ENCODE measurements at regions not wholly inside any gene's neighbourhood (a gene's known extent, or its start where the extent isn't known, plus 50 kb on each side); places are given as distances from the start of the nearest gene placed in this dataset.

DNA sequence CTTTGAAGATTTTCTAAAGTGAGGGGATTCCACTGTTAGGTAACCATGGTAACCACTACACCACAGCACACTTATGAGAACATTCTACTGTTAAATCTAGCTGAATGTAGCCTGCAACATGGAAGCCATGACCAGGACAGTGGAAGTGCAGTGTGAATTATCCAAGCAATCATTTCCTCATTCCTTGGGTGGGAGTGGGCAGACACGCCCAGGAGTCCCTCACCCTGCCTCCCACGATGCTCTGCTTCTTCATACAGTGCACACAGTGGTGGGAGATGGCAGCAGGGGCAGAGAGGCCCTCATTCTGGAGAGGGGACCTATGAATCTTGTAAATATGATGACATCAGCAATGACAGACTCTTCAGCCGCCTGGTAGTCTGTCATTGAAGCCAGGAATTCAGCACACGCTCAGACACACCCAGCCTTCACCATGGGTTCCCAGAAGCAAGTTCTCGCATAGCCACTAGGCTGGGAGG lies 70.1 kb upstream of the HOXC13 start:
- TF ChIP-seq, protein P1, sequence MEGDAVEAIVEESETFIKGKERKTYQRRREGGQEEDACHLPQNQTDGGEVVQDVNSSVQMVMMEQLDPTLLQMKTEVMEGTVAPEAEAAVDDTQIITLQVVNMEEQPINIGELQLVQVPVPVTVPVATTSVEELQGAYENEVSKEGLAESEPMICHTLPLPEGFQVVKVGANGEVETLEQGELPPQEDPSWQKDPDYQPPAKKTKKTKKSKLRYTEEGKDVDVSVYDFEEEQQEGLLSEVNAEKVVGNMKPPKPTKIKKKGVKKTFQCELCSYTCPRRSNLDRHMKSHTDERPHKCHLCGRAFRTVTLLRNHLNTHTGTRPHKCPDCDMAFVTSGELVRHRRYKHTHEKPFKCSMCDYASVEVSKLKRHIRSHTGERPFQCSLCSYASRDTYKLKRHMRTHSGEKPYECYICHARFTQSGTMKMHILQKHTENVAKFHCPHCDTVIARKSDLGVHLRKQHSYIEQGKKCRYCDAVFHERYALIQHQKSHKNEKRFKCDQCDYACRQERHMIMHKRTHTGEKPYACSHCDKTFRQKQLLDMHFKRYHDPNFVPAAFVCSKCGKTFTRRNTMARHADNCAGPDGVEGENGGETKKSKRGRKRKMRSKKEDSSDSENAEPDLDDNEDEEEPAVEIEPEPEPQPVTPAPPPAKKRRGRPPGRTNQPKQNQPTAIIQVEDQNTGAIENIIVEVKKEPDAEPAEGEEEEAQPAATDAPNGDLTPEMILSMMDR (IDR thresholded peaks at IDR 0.05) = no peak
- TF ChIP-seq POLR2A (IDR thresholded peaks at IDR 0.05; ENCODE audit: low read depth) = no peak
- no peak for TF ChIP-seq POLR2AphosphoS5 (IDR thresholded peaks at IDR 0.05)
- no peak for TF ChIP-seq EP300 (IDR thresholded peaks at IDR 0.05)
- intact Hi-C loops (cut with DNase I) = no loop called here
- WGBS = 76% methylated on average over 5 of the region's 5 CpGs

GRCh38 chr12:53869500-53869899 lies 69.1 kb upstream of the HOXC13 start:
- 97% methylated on average over 1 of the region's 1 CpG for WGBS
- Histone ChIP-seq H3K9me3 (no peaks in the 10 kb centered on the region), H3K27me3 (peaks cover 0 to 38% (median 2%) of the 10 kb centered on the region in 4 donors), H3K36me3 (no peaks in the 10 kb centered on the region), H3K27ac (replicated peaks in 1 of 4) (no peak overlapping the region), H3K4me3 (no peak overlapping the region), H3K4me1 (no peaks in the 10 kb centered on the region)
- intact Hi-C loops (cut with DNase I) = no loop called here
- DNase-seq (ENCODE audit: extremely low spot score) = no peak
- TF ChIP-seq POLR2A (IDR thresholded peaks at IDR 0.05; ENCODE audit: low read depth) = no peak
- TF ChIP-seq EP300 (IDR thresholded peaks at IDR 0.05) = no peak
- TF ChIP-seq, protein P1 (IDR thresholded peaks at IDR 0.05) = no peak
- no peak for TF ChIP-seq POLR2AphosphoS5 (IDR thresholded peaks at IDR 0.05)

More for the DNA sequence above, 70.1 kb upstream of the HOXC13 start:
- H3K27me3 ChIP-seq = peaks cover 0 to 38% (median 2%) of the 10 kb centered on the region in 4 donors
- H3K9me3 ChIP-seq = no peaks in the 10 kb centered on the region
- no peaks in the 10 kb centered on the region for H3K4me1 ChIP-seq
- no peak overlapping the region for H3K4me3 ChIP-seq
- no peak overlapping the region for H3K27ac ChIP-seq (replicated peaks in 1 of 4)
- DNase-seq (ENCODE audit: extremely low spot score) = no peak
- H3K36me3 ChIP-seq = no peaks in the 10 kb centered on the region

DNA sequence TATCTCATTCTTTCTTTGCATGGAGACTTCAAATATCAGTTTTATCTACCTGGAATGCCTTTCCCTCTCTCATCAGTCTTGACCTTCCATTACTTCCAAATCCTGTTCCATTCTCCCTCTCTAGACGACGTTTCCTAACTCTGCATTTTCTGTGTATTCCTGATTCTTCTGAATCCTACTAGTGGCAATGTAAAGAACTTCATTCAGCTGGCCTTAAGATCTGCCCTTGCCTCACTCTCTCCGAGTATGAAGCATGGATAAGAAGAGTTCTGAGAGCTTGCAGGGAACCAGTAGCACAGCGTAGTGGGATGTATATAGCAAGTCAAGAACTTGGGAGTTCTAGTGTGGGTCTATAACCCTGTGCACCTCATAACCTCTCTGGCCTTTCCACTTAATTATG lies 68.5 kb upstream of the HOXC13 start:
- DNase-seq (ENCODE audit: extremely low spot score) = no peak
- no peak overlapping the region for H3K27ac ChIP-seq (replicated peaks in 1 of 4)
- intact Hi-C loops (cut with DNase I) = no loop called here
- H3K36me3 ChIP-seq = no peaks in the 10 kb centered on the region
- no peaks in the 10 kb centered on the region for H3K9me3 ChIP-seq
- peaks cover 0 to 38% (median 2%) of the 10 kb centered on the region in 4 donors for H3K27me3 ChIP-seq
- TF ChIP-seq POLR2A (IDR thresholded peaks at IDR 0.05; ENCODE audit: low read depth) (no peak), POLR2AphosphoS5 (IDR thresholded peaks at IDR 0.05) (no peak), EP300 (IDR thresholded peaks at IDR 0.05) (no peak)
- TF ChIP-seq, protein P1 (IDR thresholded peaks at IDR 0.05) = no peak
- no peaks in the 10 kb centered on the region for H3K4me1 ChIP-seq
- WGBS = 75% methylated on average over 4 of the region's 4 CpGs
- H3K4me3 ChIP-seq = no peak overlapping the region

DNA sequence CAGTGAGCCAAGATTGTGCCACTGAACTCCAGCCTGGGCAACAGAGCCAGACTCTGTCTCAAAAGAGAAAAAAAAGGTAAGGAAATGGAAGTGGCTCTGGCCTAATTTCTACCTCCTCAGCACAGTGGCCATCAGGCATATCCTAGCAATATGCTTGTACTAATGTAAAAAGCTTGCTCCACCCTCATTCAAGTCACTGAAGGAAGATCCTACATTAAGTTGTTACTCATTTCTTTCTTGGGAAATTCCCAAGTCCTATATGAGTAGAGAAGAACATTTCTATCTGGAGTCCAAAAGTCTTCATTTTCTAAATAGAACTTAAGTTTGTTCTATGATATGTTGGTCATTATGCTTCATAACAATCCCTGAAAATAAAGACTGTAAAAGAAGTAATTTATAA lies 67.3 kb upstream of the HOXC13 start:
- peaks cover 0 to 41% (median 2%) of the 10 kb centered on the region in 4 donors for H3K27me3 ChIP-seq

More for the DNA sequence above, 67.3 kb upstream of the HOXC13 start:
- H3K9me3 ChIP-seq = no peaks in the 10 kb centered on the region
- no peak for DNase-seq (ENCODE audit: extremely low spot score)
- H3K4me1 ChIP-seq = no peaks in the 10 kb centered on the region
- H3K27ac ChIP-seq (replicated peaks in 1 of 4) = no peak overlapping the region
- no peak overlapping the region for H3K4me3 ChIP-seq
- no peaks in the 10 kb centered on the region for H3K36me3 ChIP-seq
- TF ChIP-seq POLR2AphosphoS5 (IDR thresholded peaks at IDR 0.05) (no peak), POLR2A (IDR thresholded peaks at IDR 0.05; ENCODE audit: low read depth) (no peak), EP300 (IDR thresholded peaks at IDR 0.05) (no peak)
- TF ChIP-seq, protein P1 (IDR thresholded peaks at IDR 0.05) = no peak
- intact Hi-C loops (cut with DNase I) = no loop called here

All from esophagus muscularis mucosa (tissue), 4 donors.